HG03159 (cell line): ENCODE measurements at regions not wholly inside any gene's neighbourhood (a gene's known extent, or its start where the extent isn't known, plus 50 kb on each side); places are given as distances from the start of the nearest gene placed in this dataset.
"Not testable (repeated sequence)": the region's sequence is repeated elsewhere in the genome, so short reads cannot be mapped to it uniquely, and the experiment has no call there.

Experiments
- ATAC-seq: cut with Tn5 transposase; IDR thresholded peaks from one replicate; pipeline ENCODE4 v1.9.1; 2021; ENCODE audit warnings: mild to moderate bottlenecking, moderate library complexity; ENCODE audit not compliant: unreplicated experiment

- ATAC-seq = no peak
Measured at GRCh38 chr4:188989371-188989770, 850.1 kb downstream of the TRIML1 start.

- no peak for ATAC-seq
Measured at GRCh38 chr4:188992706-188993105, 853.5 kb downstream of the TRIML1 start.

GRCh38 chr4:188993871-188994270 is 854.6 kb downstream of the TRIML1 start:
- ATAC-seq = no peak

GRCh38 chr4:189001283-189001970 is 862.2 kb downstream of the TRIML1 start:
- no peak for ATAC-seq

- no peak for ATAC-seq
Measured at GRCh38 chr4:189001971-189002450, 862.8 kb downstream of the TRIML1 start.

- no peak for ATAC-seq
Measured at GRCh38 chr4:189002475-189002874, 863.2 kb downstream of the TRIML1 start.

- not testable (repeated sequence) for ATAC-seq
Measured at GRCh38 chr4:189010452-189011217, 871.4 kb downstream of the TRIML1 start.

GRCh38 chr4:189021831-189022230 is 882.6 kb downstream of the TRIML1 start:
- no peak for ATAC-seq

GRCh38 chr4:189022440-189023035 is 883.3 kb downstream of the TRIML1 start:
- no peak for ATAC-seq

- no peak for ATAC-seq
Measured at GRCh38 chr4:189029976-189030504, 890.8 kb downstream of the TRIML1 start.

GRCh38 chr4:189032606-189033338 is 893.5 kb downstream of the TRIML1 start:
- ATAC-seq = no peak

GRCh38 chr4:189033801-189034347 is 894.6 kb downstream of the TRIML1 start:
- no peak for ATAC-seq

GRCh38 chr4:189035091-189035490 is 895.9 kb downstream of the TRIML1 start:
- no peak for ATAC-seq

- no peak for ATAC-seq
Measured at GRCh38 chr4:189035654-189036053, 896.4 kb downstream of the TRIML1 start.

GRCh38 chr4:189036906-189037305 is 897.7 kb downstream of the TRIML1 start:
- no peak for ATAC-seq

- ATAC-seq = no peak
Measured at GRCh38 chr4:189046642-189047041, 894.0 kb upstream of the FRG1 start.

- ATAC-seq = no peak
Measured at GRCh38 chr4:189048119-189048518, 892.6 kb upstream of the FRG1 start.

GRCh38 chr4:189049682-189050081 is 891.0 kb upstream of the FRG1 start:
- no peak for ATAC-seq

GRCh38 chr4:189050643-189051042 is 890.0 kb upstream of the FRG1 start:
- ATAC-seq = no peak

- no peak for ATAC-seq
Measured at GRCh38 chr4:189053621-189054020, 887.1 kb upstream of the FRG1 start.

GRCh38 chr4:189060104-189060503 is 880.6 kb upstream of the FRG1 start:
- ATAC-seq = no peak
